ENCODE measurements at regions not wholly inside any gene's neighbourhood (a gene's known extent, or its start where the extent isn't known, plus 50 kb on each side); places are given as distances from the start of the nearest gene placed in this dataset.
"Not testable (repeated sequence)": the region's sequence is repeated elsewhere in the genome, so short reads cannot be mapped to it uniquely, and the experiment has no call there.

DNA sequence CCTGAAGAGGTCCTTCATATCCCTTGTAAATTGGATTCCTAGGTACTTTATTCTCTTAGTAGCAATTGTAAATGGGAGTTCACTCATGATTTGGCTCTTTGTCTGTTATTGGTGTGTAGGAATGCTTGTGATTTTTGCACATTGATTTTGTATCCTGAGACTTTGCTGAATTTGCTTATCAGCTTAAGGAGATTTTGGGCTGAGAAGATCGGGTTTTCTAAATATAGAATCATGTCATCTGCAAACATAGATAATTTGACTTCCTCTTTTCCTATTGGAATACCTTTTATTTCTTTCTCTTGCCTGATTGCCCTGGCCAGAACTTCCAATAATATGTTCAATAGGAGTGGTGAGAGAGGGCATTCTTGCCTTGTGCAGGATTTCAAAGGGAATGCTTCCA, 191.9 kb downstream of the PRELID2 start:
- TF ChIP-seq EZH2 (IDR thresholded peaks at IDR 0.05; ENCODE audit: insufficient read depth, poor library complexity, severe bottlenecking); EZH2phosphoT487 (IDR thresholded peaks at IDR 0.05; ENCODE audit: insufficient read depth, low read depth): not testable (repeated sequence)
